MM.1S (cell line): ENCODE measurements at regions not wholly inside any gene's neighbourhood (a gene's known extent, or its start where the extent isn't known, plus 50 kb on each side); places are given as distances from the start of the nearest gene placed in this dataset.

Experiments used
- EZH2 ChIP-seq: fragments of 300-600 bp; sonication (generic); optimal IDR thresholded peaks from 2 replicates; pipeline ENCODE3; 2017; ENCODE audit warnings: low read depth, mild to moderate bottlenecking, antibody characterized with exemption, low read length, mixed read lengths
- EZH2phosphoT487 ChIP-seq: fragments of 300-600 bp; sonication (generic); IDR thresholded peaks from 2 replicates; pipeline ENCODE4 v1.6.1; 2018; ENCODE audit warnings: antibody characterized with exemption, low read length
- TF ChIP-seq, protein P1 (sequence below): fragments of 300-600 bp; sonication (generic); IDR thresholded peaks from 2 replicates; pipeline ENCODE4 v1.5.1; 2016; ENCODE audit warnings: antibody characterized with exemption, low read length, mixed read lengths

DNA sequence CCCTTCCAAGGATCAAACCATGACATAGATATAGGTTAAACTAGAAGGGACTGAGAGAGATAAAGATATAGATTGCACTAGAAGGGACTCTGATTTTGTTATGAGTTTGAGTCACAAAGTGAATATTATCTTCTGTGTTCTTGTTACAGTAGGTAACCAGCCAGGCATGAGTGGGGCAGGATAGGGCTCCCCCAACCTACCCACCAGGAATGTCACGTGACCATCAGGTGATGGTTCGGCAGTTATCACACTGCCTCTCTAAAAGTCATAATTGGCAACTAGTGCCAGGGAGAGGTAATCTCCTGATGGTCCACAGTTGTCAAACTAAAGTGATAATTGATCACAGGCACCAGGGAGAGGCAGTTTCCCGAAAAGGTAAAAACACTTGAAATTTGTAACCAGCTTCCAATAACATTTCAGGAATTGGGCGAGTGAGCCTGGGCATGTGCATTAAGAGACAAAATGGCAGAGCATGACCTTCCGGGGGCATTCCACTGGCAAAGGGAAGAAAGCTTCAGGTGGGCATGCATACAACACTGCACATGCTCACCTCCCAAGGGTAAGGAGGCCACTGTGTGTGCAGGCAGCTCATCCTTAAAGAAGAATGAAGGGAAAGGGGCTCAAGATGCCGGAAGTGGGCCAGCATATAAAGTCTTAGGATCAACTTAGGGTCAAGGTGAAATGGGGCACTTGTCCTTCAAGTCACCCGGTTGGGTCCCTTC, 533.6 kb upstream of the HTR2C start:
- TF ChIP-seq, protein P1, sequence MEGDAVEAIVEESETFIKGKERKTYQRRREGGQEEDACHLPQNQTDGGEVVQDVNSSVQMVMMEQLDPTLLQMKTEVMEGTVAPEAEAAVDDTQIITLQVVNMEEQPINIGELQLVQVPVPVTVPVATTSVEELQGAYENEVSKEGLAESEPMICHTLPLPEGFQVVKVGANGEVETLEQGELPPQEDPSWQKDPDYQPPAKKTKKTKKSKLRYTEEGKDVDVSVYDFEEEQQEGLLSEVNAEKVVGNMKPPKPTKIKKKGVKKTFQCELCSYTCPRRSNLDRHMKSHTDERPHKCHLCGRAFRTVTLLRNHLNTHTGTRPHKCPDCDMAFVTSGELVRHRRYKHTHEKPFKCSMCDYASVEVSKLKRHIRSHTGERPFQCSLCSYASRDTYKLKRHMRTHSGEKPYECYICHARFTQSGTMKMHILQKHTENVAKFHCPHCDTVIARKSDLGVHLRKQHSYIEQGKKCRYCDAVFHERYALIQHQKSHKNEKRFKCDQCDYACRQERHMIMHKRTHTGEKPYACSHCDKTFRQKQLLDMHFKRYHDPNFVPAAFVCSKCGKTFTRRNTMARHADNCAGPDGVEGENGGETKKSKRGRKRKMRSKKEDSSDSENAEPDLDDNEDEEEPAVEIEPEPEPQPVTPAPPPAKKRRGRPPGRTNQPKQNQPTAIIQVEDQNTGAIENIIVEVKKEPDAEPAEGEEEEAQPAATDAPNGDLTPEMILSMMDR, result no peak
- TF ChIP-seq EZH2phosphoT487 (no peak), EZH2 (no peak)
